GM23248 (cell line): ENCODE measurements at regions not wholly inside any gene's neighbourhood (a gene's known extent, or its start where the extent isn't known, plus 50 kb on each side); places are given as distances from the start of the nearest gene placed in this dataset.

ENCODE experiments used
- EZH2 ChIP-seq: fragments of 200-600 bp; sonication (generic); IDR thresholded peaks from 2 replicates; pipeline ENCODE4 v1.6.1; 2018; ENCODE audit warnings: antibody characterized with exemption, mild to moderate bottlenecking; ENCODE audit not compliant: insufficient read depth, poor library complexity, severe bottlenecking
- EZH2phosphoT487 ChIP-seq: fragments of 200-600 bp; sonication (generic); IDR thresholded peaks from 2 replicates; pipeline ENCODE4 v1.6.1; 2018; ENCODE audit warnings: antibody characterized with exemption, moderate library complexity, mild to moderate bottlenecking, low read depth; ENCODE audit not compliant: insufficient read depth

DNA sequence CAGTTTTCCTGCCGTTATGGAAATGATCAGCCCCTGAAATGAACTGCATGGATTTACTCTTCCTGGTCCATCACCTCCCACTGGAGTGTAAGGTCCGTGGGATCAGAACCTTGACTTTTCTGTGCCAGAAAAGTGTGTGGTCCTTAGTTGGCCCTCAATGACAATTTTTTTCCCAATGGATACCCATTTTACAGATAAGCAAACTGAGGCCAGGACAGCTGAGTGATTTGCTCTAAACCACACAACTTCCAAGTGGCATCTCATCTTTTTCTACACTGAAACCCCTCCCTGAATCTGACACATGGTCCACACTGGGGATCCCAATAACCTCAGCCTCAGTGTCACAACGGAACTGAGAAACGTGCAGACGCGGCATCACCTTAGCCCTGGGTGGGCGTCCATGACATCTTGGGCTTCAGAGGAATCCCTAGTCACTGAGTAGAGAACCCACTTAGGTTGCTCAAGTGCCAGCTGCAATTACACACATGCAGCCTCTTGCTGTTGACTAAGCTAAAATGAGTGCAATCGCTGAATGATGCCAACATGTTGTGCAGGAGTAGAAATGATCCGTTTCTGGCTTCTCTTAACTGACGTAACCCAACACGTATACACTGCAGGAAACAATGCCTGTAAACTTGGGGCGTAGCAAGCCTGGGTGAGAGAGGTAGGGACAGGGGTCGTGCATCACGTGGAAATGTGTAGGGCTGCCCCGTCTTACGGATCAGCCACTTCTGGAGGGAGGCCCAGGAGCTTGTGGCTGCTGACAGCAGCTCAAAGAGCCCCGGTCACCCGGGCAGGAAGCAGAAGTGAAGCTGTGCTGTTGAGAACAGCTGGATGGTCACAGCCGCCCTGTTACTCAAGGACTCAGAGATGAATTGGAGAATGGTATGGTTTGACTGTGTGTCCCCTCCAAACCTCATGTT lies 136.3 kb downstream of the SHANK2 start:
- no peak for TF ChIP-seq EZH2phosphoT487
- TF ChIP-seq EZH2: no peak
